Amygdala (tissue), 56 donors: ENCODE measurements at regions not wholly inside any gene's neighbourhood (a gene's known extent, or its start where the extent isn't known, plus 50 kb on each side); places are given as distances from the start of the nearest gene placed in this dataset.
"Not testable (repeated sequence)": the region's sequence is repeated elsewhere in the genome, so short reads cannot be mapped to it uniquely, and the experiment has no call there.

ENCODE experiments used
- DNase-seq, 56 donors: peaks; one replicate each; lab custom pipeline; 2025; lab: John Stamatoyannopoulos, UW

DNA sequence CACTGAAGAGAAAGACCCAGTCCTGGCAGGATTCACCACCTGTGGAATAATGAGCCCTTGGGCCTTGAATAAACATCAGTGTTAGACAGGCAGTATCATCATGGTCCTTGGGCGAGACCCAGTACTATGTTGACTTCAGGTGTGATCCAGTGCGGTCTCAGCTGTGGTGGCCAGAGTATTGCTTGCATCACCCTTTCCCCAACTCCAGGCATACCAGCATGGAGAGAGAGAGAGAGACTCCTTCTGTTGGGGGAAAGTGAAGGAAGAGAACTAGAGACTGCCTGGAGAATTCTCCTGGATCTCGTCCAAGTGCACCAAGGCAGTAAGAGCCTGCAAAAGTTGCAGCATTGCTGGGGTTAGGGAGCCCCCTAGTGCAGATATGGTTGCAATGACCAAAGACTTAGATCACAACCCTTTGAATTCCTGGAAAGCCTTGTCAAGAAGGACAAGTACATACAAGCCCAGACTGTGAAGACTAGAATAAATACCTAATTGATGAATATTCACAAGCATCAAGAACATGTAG lies 61.1 kb upstream of the VAMP7 start:
- DNase-seq = peak in 27 of 56 donors; percentile 0 to 56 (median 3)

DNA sequence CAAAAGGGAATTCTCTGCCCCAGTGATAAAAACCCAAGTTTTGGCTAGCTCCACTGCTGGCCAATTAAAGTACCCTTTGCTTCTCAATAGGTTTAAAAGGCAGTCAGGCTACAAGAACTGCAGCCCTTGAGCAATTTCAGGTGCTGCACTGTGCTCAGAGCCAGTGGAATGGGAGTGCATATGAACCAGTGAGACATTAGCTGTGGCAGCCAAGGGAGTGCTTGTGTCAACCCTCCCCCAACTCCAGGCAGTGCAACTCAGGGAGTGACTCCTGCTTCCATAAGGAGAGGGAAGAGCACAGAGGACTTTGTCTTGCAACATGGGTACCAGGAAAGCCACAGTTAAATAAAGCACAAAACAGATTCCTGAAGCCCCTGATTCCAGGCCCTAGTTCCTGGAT lies 61.6 kb upstream of the VAMP7 start:
- DNase-seq = no peak

- not testable (repeated sequence) for DNase-seq
These were observed 66.8 kb upstream of the VAMP7 start for GRCh38 chrX:155814391-155814790.

GRCh38 chrX:155779831-155780230 lies 101.3 kb upstream of the VAMP7 start:
- no peak for DNase-seq

- no peak for DNase-seq
These were observed 102.1 kb upstream of the VAMP7 start for GRCh38 chrX:155778844-155779553.

- no peak for DNase-seq
These were observed 106.8 kb upstream of the VAMP7 start for GRCh38 chrX:155774387-155774786.

DNA sequence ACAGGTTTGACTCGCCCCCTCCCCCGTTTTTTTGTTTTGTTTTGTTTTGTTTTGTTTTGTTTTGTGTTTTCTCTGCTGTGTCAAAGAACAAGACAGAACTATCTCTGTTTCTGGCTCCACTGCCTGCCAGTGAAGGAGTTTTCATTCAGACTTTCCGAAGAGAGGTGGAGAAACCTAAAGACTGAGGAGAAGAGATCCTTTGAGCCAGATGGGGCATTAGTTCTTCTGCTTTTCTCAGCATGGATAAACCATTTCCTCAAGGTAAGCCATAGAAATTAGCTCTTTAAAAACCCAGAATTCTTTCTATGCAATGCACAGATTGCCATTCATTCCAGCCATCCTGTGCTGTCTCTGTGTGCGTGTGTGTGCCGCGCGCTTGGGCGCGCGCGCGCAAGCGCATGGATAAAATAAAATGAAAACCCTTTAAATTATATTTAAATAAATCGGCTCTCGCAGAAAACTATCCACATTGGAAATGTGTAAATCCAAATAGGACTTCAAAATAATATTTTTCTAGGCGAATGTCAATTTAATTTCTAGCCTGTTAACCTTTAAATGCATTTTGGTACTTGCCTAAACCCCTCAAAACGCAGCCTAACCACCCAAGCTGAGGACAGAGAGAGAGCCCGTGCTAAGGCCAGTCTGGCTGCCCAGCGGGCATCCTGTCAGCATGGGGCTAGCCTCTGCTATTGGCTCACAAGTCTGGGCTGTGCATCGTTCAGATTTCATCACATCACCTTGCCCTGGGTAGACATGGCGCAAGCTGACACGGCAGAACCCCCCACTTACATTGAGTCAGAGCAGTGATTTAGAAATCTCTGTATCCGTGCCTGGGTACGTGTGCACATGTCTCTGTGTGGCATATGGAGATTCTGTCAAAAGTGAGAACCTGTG lies 113.0 kb upstream of the VAMP7 start:
- peak in 6 of 56 donors; percentile 0 to 17 (median 2) for DNase-seq

- DNase-seq = peak in 20 of 56 donors; percentile 2 to 47 (median 7)
These were observed 113.9 kb upstream of the VAMP7 start for GRCh38 chrX:155767051-155767875.

- DNase-seq = no peak
These were observed 114.8 kb upstream of the VAMP7 start for GRCh38 chrX:155766321-155766720.

GRCh38 chrX:155761185-155761584 lies 120.0 kb upstream of the VAMP7 start:
- no peak for DNase-seq

GRCh38 chrX:155757046-155757759 lies 123.9 kb upstream of the VAMP7 start:
- DNase-seq = no peak

DNA sequence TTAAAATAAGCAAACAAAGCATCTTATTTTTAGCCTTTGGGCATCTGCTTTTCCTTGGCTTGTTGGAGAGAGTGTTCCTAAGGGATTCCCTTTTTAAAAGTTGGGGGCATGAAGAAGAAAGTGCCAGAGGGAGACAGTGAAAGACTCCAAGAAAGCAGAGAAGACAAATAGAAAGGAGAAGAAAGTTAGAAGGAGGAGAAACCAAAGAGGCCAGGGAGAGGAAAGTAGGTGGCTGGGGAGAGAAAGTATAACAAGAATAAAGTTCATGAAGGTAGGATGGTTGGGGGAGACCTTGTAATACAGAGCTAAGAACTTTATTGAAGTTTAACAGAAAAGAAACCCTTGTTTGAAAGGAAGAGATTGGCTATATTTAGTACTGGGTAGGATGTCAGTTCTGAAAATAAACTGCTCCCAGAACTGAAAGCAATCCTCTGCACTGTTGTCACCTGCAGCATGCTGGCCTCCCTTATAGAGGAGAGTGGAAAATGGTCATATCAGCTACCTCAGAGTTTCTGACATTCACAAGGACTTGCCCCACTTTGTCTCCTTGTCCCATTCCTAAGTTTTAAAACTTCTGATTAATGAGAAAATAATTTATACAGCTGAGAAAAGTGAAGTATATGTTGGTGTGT lies 125.3 kb upstream of the VAMP7 start:
- no peak for DNase-seq

- no peak for DNase-seq
These were observed 130.0 kb upstream of the VAMP7 start for GRCh38 chrX:155751131-155751530.

DNA sequence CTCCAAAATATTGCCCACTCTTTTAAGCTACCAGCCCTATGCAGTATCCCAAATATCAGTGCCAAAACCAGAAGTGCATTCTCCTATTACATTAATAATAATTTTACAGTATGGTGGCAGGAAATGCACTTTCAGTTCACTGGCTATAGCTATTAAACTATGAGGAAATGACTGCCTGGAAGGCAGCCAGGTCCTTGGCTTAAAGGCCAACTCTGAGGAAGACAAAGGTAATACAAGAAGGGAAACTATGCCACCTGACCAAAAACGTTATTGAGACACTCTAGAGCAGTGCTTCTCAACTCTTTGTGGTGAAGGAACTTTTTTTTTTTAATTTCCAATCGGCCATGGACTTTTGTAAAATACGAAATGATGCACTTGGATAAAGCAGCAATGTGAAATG lies 133.6 kb upstream of the VAMP7 start:
- DNase-seq = no peak

GRCh38 chrX:155745792-155746191 lies 133.0 kb upstream of the TMLHE start:
- peak in 1 of 56 donors; percentile 1 for DNase-seq

DNA sequence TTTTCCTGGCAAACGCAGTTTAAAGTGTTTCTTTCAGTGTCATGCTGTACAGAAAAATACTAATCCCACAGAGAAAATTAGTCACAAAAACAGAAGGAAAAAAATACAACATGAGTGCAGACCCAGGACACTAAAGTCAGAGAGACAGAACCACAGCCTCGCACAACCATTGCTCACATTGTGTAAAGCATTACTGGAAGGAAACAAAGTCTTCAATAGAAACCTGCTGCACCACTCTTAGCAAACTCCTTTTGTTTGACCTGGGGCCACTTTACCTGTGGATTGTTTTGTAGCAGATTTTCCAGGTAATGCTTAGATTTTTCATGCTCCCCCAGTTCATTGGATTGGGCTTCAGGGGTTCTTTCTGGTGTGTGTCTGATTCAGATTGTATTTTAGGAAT lies 131.8 kb upstream of the TMLHE start:
- DNase-seq = no peak

DNA sequence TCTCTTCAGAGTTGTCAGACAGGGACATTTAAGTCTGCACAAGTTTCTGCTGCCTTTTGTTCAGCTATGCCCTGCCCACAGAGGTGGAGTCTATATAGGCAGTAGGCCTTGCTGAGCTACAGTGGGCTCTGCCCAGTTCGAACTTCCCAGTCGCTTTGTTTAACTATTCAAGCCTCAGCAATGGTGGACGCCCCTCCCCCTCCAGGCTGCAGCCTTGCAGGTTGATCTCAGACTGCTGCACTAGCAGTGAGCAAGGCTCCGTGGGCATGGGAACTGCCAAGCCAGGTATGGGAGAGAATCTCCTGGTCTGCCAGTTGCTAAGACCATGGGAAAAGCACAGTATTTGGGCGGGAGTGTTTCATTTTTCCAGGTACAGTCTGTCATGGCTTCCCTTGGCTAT lies 115.6 kb upstream of the TMLHE start:
- not testable (repeated sequence) for DNase-seq

- no peak for DNase-seq
These were observed 106.3 kb upstream of the TMLHE start for GRCh38 chrX:155718972-155719586.

DNA sequence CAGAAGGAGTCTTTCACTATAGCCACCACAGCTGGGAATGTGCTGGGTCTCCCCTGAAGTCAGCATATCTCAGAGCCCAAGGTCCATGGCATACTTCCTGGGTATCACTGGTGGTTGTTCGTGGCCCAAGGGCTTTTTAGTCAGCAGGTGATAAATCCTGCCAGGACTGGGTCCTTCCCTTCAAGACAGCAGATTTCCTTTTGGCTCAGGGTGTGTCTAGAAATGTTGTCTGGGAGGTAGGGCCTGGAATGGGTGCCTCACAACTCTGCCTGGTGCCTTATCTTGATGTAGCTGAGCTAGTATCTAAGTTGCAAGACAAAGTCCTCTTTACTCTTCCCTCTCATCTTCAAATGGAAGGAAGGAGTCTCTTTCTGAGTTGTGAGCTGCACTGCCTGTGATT lies 102.4 kb upstream of the TMLHE start:
- DNase-seq = no peak
